Lower lobe of right lung (tissue), 2 donors: ENCODE measurements at regions not wholly inside any gene's neighbourhood (a gene's known extent, or its start where the extent isn't known, plus 50 kb on each side); places are given as distances from the start of the nearest gene placed in this dataset.

Source experiments
- ATAC-seq, 2 donors: fragments of 200-7000 bp; cut with Tn5 transposase; one replicate each; pipeline ENCODE4 v1.9.1; 2020 to 2022; ENCODE audit warnings: mild to moderate bottlenecking in 2 of 2, moderate library complexity in 2 of 2
- DNase-seq: peaks from one replicate; pipeline ENCODE4 v3.0.0-alpha.2; 2020
- H3K27ac ChIP-seq: fragments of 200-600 bp; one replicate; pipeline ENCODE4 v1.8.0; 2022
- H3K27me3 ChIP-seq: fragments of 200-600 bp; one replicate; pipeline ENCODE4 v1.8.0; 2022; ENCODE audit warnings: low read depth
- H3K36me3 ChIP-seq: fragments of 200-600 bp; one replicate; pipeline ENCODE4 v1.8.0; 2022; ENCODE audit warnings: mild to moderate bottlenecking
- H3K4me1 ChIP-seq: fragments of 200-600 bp; one replicate; pipeline ENCODE4 v1.8.0; 2022
- H3K4me3 ChIP-seq: fragments of 200-600 bp; one replicate; pipeline ENCODE4 v1.8.0; 2022; ENCODE audit warnings: mild to moderate bottlenecking
- H3K9me3 ChIP-seq: fragments of 200-600 bp; one replicate; pipeline ENCODE4 v1.8.0; 2022
- intact Hi-C: fragments of 100-400 bp; cut with DNase I; formaldehyde crosslinking; loops from one replicate; pipeline ENCODE4 v1.11.0; 2022
- TF ChIP-seq, protein P1 (sequence below): fragments of 200-600 bp; IDR thresholded peaks from one replicate; pipeline ENCODE4 v1.8.0; 2022; ENCODE audit warnings: antibody characterized with exemption, mild to moderate bottlenecking
- donor health status: DM: no; HTN: yes; CAD: no; lungs with severe emphysema.

DNA sequence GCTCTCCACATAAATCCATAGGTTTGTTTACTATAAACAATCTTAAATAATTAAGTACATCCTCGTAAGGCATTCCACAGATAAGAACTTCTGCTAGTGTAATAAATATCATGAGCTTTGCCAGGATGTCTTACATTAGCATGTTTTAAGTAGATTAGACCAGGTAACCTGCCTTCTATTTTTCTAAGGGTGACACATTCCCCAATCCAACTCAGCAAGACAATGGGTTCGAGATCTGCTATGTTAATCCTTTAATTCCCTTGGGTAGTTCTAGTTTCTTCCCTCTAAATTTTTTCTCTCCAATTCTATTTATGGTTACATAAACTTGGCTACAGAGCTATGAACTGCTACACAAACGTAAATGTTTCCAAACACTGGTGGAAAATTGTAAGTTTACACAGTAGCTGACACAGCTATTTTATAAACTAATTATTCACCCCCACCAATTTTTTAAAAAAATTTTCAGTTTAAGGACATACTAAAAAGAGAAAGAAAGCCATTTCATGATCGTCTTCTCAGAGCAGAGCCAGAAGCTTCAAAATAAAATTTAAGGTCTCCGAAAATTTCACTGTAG is 386.5 kb upstream of the SLC39A10 start:
- intact Hi-C loops, result no loop called here
- Histone ChIP-seq H3K27me3 (no peaks in the 10 kb centered on the region), H3K36me3 (no peaks in the 10 kb centered on the region), H3K9me3 (no peaks in the 10 kb centered on the region), H3K4me3 (no peak overlapping the region), H3K27ac (no peak overlapping the region), H3K4me1 (no peaks in the 10 kb centered on the region)
- ATAC-seq, result no peak
- TF ChIP-seq, protein P1, sequence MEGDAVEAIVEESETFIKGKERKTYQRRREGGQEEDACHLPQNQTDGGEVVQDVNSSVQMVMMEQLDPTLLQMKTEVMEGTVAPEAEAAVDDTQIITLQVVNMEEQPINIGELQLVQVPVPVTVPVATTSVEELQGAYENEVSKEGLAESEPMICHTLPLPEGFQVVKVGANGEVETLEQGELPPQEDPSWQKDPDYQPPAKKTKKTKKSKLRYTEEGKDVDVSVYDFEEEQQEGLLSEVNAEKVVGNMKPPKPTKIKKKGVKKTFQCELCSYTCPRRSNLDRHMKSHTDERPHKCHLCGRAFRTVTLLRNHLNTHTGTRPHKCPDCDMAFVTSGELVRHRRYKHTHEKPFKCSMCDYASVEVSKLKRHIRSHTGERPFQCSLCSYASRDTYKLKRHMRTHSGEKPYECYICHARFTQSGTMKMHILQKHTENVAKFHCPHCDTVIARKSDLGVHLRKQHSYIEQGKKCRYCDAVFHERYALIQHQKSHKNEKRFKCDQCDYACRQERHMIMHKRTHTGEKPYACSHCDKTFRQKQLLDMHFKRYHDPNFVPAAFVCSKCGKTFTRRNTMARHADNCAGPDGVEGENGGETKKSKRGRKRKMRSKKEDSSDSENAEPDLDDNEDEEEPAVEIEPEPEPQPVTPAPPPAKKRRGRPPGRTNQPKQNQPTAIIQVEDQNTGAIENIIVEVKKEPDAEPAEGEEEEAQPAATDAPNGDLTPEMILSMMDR, result no peak
- no peak for DNase-seq

DNA sequence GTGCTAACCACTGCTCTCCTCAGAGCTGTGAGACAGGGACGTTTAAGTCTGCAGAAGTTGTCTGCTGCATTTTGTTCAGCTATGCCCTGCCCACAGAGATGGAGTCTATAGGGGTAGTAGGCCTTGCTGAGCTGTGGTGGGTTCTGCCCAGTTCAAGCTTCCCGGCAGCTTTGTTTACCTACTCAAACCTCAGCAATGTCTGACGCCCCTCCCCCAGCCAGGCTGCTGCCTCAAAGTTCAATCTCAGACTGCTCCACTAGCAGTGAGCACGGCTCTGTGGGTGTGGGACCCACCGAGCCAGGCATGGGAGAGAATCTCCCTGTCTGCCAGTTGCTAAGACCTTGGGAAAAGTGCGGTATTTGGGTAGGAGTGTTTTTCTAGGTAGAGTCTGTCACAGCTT is 387.8 kb upstream of the SLC39A10 start:
- H3K36me3 ChIP-seq, result no peaks in the 10 kb centered on the region
- no peaks in the 10 kb centered on the region for H3K4me1 ChIP-seq
- no peaks in the 10 kb centered on the region for H3K27me3 ChIP-seq
- DNase-seq, result no peak
- no peaks in the 10 kb centered on the region for H3K9me3 ChIP-seq
- no peak overlapping the region for H3K4me3 ChIP-seq
- TF ChIP-seq, protein P1, result no peak
- ATAC-seq, result no peak
- H3K27ac ChIP-seq, result no peak overlapping the region
- intact Hi-C loops, result no loop called here

DNA sequence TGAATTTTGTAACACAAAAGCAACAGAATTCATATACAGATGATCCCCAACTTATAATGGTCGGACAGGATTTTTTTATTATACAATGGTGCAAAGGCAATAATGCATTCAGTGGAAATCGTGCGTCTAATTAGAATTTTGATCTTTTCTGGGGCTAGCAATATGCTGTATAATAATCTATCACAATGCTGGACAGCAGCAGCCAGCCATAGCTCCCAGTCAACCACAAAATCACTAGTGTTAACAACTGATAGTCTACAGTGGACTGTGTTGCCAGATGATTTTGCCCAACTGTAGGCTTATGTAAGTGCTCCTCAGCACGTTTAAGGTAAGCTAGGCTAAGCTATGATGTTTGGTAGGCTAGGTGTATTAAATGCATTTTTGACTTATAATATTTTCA is 399.0 kb upstream of the SLC39A10 start:
- no peaks in the 10 kb centered on the region for H3K27me3 ChIP-seq
- ATAC-seq, result no peak
- DNase-seq, result no peak
- no peak overlapping the region for H3K27ac ChIP-seq
- TF ChIP-seq, protein P1, result no peak
- no peaks in the 10 kb centered on the region for H3K9me3 ChIP-seq
- H3K36me3 ChIP-seq, result no peaks in the 10 kb centered on the region
- intact Hi-C loops, result no loop called here
- no peaks in the 10 kb centered on the region for H3K4me1 ChIP-seq
- H3K4me3 ChIP-seq, result no peak overlapping the region

DNA sequence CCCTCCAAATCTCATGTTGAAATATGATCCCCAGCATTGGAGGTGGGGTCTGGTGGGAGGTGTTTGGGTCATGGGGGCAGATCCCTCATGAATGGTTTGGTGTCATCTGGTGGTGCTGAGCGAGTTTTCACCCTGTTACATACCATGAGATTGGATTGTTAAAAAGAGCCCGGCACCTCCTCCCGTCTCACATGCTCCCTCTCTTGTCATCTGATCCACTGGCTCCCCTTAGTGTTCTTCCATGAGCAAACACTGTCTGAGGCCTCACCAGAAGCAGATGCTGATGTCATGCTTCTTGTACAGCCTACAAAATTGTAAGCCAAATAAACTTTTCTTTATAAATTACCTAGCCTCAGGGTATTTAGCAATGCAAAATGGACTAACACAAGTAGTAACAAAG is 405.0 kb upstream of the SLC39A10 start:
- DNase-seq, result no peak
- Histone ChIP-seq H3K27me3 (no peaks in the 10 kb centered on the region), H3K4me1 (no peaks in the 10 kb centered on the region), H3K36me3 (no peaks in the 10 kb centered on the region), H3K4me3 (no peak overlapping the region), H3K27ac (no peak overlapping the region), H3K9me3 (no peaks in the 10 kb centered on the region)
- intact Hi-C loops, result no loop called here
- ATAC-seq, result no peak
- TF ChIP-seq, protein P1, result no peak

DNA sequence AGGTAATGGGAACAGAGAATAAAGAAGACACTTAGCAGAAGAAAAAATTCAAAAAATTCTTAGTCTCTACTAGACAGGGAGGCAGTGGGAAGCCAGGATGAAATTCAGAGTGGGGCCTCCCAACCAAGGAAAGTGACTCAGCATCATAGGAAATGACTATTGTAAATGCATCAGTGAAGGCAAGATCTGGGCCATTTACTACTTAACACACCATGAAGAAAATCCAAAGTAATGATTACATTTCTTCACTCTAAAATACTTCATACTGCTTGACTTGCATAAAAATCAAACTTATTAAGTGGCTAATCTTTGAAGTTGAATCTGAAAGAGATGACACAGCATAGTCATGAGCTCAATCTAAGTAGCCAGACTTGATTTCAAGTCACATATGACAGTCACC is 405.8 kb upstream of the SLC39A10 start:
- ATAC-seq, result no peak
- Histone ChIP-seq H3K36me3 (no peaks in the 10 kb centered on the region), H3K27ac (no peak overlapping the region), H3K27me3 (no peaks in the 10 kb centered on the region), H3K4me1 (no peaks in the 10 kb centered on the region), H3K9me3 (no peaks in the 10 kb centered on the region), H3K4me3 (no peak overlapping the region)
- DNase-seq, result no peak
- intact Hi-C loops, result no loop called here
- TF ChIP-seq, protein P1, result no peak

DNA sequence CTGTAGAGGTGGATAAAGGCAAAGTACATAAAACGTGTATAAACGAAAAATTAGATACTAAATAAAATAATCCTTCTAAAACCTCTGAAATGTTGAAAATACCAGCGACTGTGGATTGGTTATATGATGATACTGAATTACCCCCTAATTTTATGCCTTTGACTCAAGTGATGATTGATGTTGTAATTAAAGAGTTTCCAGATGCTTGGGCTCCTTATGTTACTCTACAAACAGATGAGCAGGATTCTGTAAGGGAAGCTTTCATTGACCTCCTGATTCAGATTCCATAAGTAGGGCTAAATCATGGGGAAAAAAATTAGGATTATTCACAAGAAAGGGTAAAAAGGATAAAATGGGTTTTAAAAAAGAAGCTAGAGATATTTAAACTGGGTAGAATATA is 418.2 kb upstream of the SLC39A10 start:
- no peak for ATAC-seq
- intact Hi-C loops, result no loop called here
- Histone ChIP-seq H3K27me3 (no peaks in the 10 kb centered on the region), H3K27ac (no peak overlapping the region), H3K36me3 (no peaks in the 10 kb centered on the region), H3K4me1 (no peaks in the 10 kb centered on the region), H3K4me3 (no peak overlapping the region), H3K9me3 (peaks cover 6% of the 10 kb centered on the region)
- DNase-seq, result no peak
- TF ChIP-seq, protein P1, result no peak
